ENCODE measurements at regions not wholly inside any gene's neighbourhood (a gene's known extent, or its start where the extent isn't known, plus 50 kb on each side); places are given as distances from the start of the nearest gene placed in this dataset.

DNA sequence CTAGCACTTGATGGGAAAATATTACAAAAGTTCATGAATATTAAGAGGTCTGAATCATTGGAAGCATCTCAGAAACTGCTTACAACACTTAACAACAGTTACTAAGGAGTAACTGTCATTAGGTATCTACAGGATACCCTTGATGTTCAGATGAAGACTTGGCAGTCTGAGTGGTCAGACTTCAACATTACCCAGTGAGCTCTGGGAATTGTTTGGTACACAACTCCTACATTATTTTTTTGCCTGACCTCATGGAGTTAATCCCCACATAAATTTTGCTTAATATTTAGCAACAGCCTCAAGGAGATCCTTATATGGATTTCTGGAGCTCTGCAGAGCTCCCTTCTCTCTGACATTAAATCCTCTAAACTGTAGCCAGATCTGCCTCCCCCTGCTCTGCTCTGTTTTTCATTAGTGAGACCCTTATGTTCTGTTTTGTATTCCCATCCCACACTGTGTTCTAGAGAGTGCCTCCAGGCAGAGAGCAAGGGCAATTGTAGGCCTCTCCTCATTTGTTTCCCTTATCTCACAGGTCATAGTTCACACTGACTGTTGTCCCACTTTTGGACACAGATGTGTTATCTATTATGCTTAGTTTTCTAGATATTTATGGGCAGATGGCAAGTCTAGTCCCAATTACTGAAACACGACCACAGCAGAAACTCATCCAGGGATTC lies 368.8 kb downstream of the GASK1B start:
- no peak for TF ChIP-seq CTCF (IDR thresholded peaks at IDR 0.05; ENCODE audit: insufficient read depth, missing control alignments)
- FAIRE-seq (no peak), DNase-seq (ENCODE audit: insufficient read length, low spot score) (no peak)

GRCh38 chr4:157803421-157803820 lies 369.4 kb downstream of the GASK1B start:
- no peak for TF ChIP-seq CTCF (IDR thresholded peaks at IDR 0.05; ENCODE audit: insufficient read depth, missing control alignments)
- FAIRE-seq (no peak), DNase-seq (ENCODE audit: insufficient read length, low spot score) (no peak)

- FAIRE-seq: no peak
Measured at GRCh38 chr4:157795495-157795894, 377.3 kb downstream of the GASK1B start.

GRCh38 chr4:157792716-157793115 lies 380.1 kb downstream of the GASK1B start:
- TF ChIP-seq CTCF (IDR thresholded peaks at IDR 0.05; ENCODE audit: insufficient read depth, missing control alignments): no peak
- peak; percentile 48 for FAIRE-seq
- no peak for DNase-seq (ENCODE audit: insufficient read length, low spot score)

More at GRCh38 chr4:157795495-157795894, 377.3 kb downstream of the GASK1B start:
- no peak for DNase-seq (ENCODE audit: insufficient read length, low spot score)
- no peak for TF ChIP-seq CTCF (IDR thresholded peaks at IDR 0.05; ENCODE audit: insufficient read depth, missing control alignments)

DNA sequence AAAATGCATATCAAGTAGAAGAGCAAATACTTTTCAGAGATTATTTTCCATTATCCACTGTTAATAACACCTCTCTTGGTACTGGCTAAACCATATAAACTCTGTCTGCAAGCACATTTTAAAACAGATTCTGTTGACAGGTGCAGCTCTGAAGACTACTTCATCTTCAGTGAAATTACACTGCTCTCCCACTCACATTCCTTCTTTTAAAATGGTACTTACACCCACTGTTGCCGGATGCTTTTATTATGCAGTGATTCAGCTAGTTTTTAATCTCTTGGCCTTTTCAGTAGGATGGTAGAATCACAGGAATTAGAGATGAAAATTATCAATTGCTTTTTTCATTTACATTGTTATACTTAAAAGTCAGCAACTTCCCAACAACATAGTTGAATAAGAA lies 381.6 kb downstream of the GASK1B start:
- DNase-seq (ENCODE audit: insufficient read length, low spot score) (no peak), FAIRE-seq (no peak)
- TF ChIP-seq CTCF (IDR thresholded peaks at IDR 0.05; ENCODE audit: insufficient read depth, missing control alignments): no peak

DNA sequence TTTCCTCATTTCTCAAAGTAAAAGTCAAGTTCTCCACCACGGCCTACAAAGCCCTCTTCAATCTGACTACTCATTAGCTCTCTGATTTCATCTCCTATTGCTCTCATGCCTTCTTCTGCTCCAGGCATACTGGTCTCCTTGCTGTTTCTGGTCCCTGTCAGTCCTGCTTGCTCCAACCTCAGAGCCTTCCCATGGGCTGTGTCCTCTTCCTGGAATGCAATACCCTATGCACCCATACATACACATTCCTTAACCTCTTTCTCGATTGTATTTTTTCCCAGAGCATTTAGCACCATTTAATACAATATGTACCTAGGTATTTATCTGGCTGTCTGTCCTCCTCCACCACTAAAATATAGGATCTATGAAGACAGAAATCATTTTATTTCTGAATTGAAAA lies 385.2 kb downstream of the GASK1B start:
- no peak for FAIRE-seq
- TF ChIP-seq CTCF (IDR thresholded peaks at IDR 0.05; ENCODE audit: insufficient read depth, missing control alignments): no peak

DNA sequence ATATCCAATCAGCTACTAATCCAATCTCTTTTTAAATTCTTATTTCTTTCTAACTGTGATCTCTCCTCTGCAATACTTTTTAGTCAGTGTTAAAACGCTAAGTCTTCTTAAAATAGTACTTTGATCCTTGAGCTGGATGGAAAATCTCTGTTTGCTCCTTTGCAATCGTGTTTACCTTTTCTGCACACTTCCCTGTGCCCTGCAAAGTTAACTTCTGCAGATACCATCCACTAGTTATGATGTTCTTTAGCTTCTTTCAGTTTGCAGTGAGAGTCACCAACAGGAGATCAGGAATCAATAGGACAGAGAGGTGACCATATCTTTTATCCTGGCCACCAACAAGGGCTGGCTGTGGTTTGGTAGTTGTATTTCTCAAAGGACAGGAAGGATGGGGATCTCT lies 391.5 kb downstream of the GASK1B start:
- no peak for FAIRE-seq
- no peak for TF ChIP-seq CTCF (IDR thresholded peaks at IDR 0.05; ENCODE audit: insufficient read depth, missing control alignments)

More for the DNA sequence above, 385.2 kb downstream of the GASK1B start:
- DNase-seq (ENCODE audit: insufficient read length, low spot score): no peak

More for the DNA sequence above, 391.5 kb downstream of the GASK1B start:
- DNase-seq (ENCODE audit: insufficient read length, low spot score): no peak
